ENCODE measurements at regions not wholly inside any gene's neighbourhood (a gene's known extent, or its start where the extent isn't known, plus 50 kb on each side); places are given as distances from the start of the nearest gene placed in this dataset.

DNA sequence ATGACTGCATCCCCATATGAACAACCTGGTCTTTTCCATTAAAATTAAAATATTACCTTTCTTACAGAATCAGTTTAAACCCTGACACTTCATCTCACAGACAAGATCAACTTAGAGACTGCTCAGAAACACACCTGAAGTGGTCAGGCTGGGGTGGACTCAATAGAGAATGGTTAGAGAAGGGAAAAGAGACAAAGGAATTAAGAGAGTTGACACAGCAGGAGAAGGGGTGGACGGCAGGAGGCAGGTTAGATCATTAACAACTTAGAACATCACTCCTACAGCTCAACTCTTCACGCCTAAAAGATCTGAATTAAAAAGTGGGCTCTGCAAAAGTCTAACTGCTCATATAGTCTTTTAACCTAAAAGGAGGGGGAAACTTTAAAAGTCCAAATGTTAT is 157.7 kb upstream of the COL1A2 start:
- no peak for DNase-seq

DNA sequence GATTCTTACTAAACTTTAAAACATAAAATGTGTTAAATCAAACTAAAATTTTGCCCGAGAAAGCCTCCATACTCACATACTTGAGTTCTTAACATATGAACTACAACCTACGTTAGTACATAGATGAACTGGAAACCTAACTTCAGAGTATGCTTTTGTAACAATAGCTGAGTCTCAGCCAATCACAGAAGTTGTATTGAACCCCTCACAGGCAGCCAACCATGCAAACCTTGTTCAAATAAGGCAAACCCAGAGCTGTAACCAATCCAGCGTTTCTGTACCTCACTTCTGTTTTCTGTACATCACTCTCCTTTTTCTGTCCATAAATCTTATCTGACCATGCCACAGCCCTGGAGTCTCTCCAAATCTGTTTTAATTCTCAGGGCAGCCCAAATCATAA is 157.3 kb upstream of the COL1A2 start:
- no peak for DNase-seq

DNA sequence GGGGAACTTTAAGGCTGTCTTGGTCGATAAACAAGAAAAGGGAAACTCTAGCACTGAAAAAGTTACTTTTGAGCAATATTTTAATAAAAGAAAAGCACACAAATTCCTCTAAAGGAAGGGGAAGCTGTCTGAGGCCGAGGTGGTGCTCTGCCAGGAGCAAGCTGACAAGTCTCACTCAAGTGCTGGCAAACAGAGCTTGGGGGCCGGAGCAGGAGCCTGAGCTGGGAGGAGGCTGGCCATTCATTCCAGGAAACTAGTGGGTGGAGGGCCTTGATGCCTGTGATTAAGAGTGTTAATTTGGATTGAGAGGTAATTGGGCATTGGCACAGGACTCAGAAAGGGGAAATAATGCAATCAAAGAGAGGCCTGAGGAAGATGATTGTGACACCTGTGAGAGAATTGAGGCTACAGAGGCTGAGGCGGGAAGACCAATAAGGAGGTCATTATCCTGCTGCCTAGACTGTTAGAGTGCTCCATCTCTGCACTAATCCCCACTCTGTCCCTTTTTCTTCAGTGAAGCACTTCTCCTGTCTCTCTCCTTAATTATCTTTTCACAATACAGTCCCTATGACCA is 154.9 kb upstream of the COL1A2 start:
- DNase-seq, result no peak

DNA sequence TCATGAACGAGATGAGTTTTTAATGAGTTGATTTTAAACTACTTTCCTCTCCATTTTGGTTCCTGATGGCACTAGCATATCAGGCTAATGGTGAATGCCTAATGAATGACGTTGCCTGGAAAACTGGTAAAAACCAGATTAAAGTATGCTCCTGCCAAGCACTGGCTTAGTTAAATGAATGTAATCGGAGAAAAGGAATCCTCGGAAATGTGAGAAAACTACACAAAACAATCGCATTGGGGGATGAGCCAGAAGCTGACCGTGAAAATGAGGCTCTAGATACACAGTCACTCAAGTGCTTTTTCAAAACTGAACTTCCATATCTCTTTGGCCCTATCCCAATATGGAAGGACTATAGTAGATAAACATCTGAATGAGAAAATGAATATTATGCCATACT is 153.8 kb upstream of the COL1A2 start:
- no peak for DNase-seq

DNA sequence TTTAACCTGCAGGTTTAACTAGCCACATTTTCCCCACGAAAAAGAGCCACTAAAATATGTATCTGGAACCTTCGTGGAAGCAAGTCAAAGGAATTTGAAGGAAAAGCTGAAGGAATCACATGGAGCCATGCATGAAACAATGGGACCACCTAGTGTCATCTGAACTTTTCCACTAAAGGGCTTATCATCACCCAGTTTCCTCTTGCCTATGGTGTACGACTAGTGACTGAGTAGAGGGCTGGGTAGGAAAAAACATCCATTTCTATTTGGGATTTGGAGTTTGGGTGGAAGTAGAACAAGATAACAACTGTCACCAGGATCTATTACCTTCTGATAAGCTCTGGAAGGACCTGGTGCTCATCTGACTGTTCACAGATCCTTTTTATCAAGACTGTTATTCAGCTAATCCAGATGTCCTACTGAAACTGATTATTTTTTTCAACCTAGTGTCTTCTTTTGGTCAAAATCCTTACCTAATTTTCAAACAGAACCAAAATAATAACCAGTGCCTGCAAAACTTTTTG is 153.2 kb upstream of the COL1A2 start:
- no peak for DNase-seq

DNA sequence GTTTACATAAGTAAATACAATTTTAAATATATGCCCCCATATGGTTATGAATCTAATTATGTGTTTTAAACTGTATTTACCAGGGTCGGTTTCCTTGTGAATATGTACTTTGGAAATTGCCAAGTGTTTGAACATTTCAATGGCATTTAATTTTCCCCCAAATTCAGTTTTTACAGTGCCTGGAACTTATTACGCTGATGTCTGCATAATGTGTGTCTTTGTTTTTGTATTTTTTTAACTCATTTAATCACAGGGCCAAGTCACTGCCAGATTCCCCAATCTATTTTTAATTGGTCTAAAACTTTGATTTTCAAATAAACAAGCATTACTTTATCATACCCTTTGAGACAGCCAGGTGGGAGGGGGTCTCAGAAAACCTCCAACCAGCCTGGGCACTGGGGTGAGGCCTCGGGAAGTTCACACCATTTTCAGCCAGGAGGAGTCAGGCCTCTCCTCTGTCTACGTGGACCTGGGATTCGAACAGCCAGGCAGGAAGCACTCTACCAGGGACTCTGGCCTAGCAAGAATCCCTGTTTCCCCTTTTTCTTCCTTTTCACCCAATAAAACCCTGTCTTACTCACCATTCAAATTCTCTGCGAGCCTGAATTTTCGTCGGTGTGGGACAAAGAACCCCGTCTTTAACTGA is 151.5 kb upstream of the COL1A2 start:
- no peak for DNase-seq

DNA sequence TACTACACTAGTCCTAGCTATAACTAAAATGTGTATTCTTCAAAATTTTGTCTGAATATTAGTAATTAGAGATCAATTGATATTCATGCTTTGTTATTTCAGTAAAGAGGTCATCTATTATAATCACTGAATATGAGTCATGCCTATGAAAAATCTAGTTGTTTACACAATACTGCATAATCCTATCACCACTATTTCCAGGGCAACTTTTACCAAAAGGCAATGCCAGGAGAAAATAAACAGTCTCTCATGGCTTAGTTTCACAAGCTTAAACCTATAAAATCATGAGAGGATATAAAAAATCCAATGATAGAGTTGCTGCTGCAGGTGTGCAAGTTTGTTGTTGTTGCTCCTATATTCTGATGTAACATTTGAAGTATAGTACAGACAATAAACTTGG is 149.9 kb upstream of the COL1A2 start:
- DNase-seq, result no peak

DNA sequence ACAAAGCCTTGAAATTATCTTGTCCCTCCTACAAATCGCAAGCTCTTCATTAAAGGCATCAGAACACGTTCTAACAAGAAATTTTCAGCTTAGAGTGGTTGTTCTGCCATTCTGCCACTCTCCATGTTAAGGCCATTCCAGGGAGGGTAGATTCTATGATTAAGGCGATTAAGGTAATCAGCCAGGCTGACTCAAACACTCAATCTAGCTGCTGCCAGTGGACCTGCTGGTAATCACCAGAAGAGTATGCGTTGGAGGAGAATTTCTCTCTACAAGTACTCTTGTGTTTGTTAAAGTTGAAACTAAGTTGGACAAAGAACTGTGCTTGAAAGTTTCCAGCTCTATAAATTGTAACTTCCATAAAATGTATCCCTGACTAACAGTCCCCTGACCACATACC is 149.2 kb upstream of the COL1A2 start:
- no peak for DNase-seq

DNA sequence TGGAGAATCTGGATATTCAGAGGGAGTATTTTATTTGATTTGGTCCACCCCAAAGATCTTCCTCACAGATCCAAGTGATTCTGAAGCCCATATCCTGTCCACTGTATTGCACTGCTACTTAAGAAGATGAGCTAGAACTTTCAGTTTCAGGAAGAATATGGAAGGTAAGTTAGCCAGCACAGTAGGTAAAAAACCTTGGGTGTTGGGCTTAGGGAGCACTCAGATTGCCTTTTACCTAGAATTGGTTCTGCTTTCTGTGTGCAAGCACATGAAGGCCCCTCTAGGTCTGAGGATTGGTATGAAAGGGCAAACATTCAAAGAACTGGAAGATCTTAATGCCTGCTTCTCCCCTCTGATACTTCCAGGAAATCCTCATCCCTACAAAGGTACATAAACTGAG is 146.7 kb upstream of the COL1A2 start:
- DNase-seq, result no peak

DNA sequence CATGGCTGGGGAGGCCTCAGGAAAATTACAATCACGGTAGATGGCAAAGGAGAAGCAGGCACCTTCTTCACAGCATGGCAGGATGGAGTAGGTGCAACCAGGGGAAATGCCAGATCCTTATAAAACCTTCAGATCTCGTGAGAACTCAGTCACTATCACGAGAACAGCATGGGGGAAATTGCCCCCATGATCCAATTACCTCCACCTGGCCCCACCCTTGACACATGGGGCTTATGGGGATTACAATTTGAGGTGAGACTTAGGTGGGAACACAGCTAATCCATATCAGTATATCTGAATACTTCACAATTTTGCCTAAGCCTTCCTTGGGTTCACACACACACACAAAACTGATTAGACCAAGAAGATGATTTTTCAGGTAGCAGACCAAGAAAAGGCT is 145.1 kb upstream of the COL1A2 start:
- DNase-seq, result no peak

DNA sequence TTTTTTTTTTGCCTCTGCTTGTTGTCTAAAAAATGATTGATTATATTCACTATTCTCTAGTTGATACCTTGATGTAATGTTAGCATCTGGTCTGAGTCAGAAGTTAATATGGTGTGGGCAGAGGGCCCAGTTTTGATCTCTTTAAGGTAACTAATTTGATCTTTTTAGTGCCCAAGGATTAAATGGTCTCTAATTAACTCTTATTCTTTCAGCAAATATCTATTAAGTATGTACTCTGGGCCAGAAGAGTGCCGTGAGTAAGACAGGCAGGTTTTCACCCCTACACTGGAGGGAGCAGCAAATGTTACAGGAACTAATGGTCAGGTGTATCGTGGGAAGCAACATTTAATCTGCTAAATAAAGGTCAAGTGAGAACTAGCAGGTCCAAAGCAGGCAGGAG is 144.6 kb upstream of the COL1A2 start:
- DNase-seq, result no peak

DNA sequence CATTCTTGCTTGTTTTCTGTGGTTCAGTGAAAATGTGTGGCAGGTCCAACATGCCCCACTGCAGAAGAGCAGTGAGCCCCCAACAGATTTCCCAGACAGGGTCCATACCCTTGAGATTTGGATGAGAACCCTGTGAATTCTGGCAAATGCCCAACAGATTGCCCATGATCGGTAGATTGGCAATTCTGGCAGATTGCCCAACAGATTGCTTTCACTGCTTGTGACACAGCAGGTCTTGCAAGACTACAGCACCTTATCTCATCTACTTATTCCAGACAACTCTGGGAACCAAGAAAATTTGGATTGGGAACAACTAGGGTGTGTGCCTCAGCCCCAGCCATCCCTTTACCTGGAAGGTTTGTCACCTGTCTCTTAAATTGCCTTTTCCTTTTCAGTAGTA is 143.7 kb upstream of the COL1A2 start:
- no peak for DNase-seq

DNA sequence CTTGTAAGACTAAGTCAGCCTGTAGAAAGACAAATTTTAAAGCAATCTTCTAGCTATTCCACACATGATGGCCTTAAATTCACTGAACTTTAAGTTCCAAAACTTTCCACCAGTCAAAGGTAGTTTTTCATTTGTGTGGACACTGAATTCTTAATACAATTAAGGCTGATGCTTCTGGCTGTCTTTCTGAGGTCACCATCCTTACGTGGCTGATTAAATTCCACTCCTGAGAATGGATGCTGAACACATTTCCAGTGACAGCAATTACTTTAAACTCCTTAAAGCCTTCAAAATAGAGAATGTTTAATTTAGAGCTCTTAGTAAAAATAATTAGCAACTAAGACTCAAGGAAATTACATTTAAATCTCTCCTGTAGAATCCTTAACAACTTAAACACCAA is 142.6 kb upstream of the COL1A2 start:
- no peak for DNase-seq

DNA sequence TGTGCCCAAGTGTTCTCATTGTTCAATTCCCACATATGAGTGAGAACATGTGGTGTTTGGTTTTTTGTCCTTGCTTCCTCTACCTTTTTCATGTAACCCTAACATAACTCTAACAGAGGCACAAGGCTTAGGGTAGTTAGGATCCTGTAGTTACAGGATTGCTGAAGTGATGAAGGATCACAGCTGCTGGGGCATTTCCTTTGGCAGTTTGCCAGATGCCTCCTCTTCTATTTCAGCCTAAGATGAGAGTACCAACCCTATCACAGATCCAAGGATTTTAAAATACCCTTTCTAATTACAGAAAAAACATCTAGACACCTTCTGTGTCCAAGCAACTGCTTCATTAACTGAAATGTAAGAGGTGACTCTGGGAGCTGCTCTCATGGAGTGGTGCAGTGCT is 141.7 kb upstream of the COL1A2 start:
- no peak for DNase-seq

DNA sequence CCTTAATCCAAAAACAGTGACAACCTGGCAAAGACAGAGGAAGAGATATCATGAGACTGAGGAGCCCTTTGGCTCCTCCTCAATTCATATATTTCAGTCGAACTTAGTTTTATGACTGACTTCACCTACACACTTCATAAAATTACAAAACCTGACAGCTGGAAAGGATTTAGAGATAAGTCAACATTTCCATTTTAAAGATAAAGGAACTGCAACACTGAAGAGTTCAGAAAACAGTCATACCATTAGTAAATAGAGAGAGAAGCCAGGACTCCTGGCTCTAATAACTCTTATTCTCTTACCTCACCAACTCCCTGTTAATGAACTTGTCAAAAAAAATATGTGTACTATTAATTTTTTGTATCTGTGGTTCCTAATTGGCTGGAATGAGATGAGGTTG is 141.0 kb upstream of the COL1A2 start:
- no peak for DNase-seq

DNA sequence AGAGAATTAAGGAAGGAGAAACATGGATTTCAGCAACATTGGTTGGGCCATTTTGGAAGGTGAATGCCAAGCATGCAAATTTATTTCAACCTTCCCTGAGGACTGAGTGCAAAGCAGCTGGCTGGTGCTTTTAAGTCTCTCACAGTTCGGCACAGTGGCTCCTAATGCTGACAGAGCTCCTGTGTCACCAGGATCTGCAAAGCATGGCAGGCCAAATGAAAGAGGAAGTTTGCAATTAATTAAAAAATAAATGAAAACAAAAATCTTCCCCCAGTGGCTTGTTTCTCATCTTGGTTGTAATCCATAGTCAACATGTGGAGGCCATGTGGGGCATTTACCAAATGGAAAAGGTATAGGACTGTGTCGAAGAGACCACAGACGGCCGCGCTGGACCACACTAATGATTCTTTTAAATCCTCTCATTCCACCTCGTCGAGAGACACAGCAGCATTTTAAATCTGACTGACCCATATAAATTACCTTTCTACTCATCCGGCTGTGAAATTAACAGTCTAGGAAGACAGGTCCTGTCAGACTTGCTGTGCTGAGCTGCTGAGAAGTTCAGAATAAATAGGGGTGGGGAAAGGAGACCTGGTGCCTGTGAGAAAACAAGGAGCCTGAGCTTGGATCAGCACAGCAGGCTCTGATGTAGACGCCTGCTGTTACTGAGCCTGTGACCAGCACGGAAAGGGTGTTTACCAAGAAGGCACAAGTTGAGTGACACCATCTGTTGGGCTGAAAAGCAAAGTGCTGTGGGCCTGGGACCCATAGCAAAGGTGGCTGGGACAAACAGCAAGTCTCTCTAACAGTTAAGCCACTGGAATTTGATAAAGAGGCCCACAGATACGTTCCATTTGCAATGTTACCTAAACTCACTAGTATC is 136.0 kb upstream of the COL1A2 start:
- DNase-seq, result no peak

DNA sequence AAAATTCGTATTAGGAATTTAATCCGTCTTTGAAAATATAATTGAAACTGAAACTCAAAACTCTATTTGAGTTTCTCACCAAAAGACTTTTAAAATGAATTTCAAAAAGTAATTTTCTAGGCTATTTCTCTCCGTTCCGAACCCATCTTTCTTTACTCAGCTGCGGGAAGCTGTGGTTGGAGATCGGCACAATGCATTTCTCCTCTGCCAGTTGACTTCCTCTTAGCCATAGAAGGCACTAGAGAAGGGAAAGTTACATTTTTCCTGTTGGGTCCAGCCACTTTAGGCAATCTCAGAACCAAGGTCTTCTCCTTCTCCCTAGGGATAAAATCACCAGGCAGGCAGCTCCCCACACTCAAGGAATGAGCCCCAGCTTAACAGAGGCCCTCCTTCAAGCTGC is 133.6 kb upstream of the COL1A2 start:
- DNase-seq, result no peak

DNA sequence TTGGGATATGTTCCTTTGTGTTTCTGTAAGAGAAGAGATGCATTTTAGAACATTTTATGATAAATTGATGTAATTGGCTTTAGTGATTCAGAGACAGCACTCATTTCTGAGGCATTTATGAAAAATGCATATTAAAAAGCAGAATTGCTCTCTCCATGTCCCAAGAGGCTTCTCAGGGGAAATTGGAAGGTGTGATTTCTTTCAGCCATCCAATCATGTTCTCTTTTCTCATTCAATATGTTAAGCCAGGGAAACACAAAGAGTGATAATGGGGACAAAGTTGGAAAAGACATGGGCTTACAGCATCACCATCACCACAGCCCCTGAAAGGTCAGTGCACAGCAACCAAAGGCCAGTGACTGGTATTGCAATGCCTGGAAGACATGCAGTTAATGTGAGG is 129.9 kb upstream of the COL1A2 start:
- DNase-seq, result no peak

DNA sequence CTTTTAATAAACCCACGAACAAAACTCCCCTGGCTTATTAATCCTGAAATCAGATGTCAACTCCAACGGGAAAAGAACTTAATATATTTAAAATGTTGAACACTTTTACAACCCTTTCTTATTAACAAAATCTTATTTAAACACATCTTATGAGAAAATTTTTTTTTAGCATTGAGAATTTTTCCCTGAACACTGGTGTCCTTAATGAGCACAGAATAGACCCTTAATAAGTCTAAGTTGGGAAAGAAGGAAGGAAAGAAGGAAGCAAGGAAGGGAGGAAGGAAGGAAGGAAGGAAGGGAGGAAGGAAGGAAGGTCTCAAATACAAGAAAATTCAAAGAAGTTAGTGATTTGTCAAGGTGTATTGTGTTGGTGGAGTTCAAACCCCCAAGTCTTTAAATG is 129.2 kb upstream of the COL1A2 start:
- no peak for DNase-seq

DNA sequence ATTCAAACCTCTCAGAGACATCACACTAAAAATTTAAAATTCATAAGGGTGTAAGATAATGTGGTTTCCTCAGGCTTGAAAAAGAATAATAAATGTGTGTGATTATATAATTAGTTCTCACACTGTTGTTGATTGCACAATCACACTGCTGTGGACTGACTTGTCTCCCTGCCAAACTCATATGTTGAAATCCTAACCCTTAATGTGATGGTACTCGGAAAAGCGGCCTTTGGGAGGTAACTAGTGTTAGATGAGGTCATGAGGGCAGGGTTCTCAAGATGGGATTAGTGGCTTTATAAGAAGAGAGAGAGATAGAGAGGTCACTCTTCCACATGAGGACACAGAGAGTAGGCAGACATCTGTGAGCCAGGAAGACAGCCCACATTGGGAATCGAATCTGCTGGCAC is 128.5 kb upstream of the COL1A2 start:
- DNase-seq, result no peak

DNA sequence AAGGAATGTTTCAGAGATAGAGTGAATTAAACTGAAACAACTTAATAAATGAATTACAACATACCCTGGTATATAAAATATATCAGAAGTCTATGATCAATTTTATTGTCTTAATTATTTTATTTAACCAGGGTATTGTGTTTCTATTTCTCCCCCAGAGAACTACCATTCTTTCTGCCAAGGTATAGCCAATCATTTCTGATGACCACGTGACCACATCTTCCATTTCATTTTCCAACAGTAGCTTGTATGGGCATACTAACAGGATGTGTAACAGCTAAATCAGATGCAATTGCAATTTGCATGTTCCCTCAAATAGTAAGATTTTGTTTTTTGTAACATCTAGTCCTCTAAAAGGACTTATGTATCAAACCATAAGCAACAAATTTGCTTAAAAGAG is 123.9 kb upstream of the COL1A2 start:
- DNase-seq, result no peak

DNA sequence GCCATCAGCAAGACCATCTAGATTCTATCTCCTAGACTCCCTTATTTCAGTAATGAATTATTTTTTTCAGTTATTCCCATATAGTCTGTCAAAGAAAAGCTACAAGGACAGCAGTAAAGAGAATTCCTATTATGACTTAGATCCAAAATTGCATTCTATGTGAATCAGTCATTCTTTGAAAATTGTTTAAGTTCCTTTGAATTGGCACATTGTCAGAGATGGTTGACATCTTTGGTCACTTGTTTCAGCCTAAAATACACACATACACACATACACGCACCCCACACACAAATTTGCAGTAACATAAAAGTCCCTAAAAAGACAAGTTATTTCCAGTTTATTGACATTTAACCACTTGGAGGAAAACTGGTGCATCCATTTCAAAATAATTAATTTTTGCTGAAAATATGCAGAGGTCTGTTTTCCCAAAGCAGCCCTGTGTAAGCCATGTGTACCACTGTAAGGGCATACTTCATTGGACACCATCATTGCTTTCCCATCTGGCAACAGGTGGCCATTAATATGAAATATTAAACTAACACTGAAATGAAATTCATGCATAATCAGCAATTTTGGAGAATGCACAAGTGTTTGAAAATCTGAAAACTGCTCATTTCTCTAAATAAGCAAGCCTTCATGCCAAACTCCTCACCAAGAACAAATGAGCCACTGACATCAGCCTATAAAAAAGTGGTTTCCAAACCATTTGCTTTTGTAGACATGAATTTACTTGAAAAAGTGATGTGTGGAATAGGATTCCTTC is 121.7 kb upstream of the COL1A2 start:
- no peak for DNase-seq
